ENCODE measurements at regions not wholly inside any gene's neighbourhood (a gene's known extent, or its start where the extent isn't known, plus 50 kb on each side); places are given as distances from the start of the nearest gene placed in this dataset.

DNA sequence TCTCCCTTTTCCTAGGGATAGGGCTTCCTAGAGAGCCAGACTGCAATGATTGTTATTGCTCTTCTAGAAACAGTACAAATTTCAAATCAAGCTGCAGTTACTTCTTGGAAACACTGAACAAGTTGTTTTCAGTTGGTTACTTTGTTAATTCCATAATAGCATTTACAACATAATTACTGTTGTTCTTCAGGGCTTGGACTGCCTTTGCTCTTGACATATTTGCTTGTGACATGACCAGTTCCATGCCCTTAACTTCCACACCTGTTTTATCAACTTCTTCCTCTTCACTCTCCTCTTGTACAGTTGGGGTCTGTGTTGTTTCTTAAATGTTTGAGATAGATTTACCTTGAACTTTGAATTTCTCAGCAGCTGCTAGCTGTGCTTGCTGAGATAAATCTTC lies 104.4 kb downstream of the SEC23IP start:
- TF ChIP-seq, protein P1, sequence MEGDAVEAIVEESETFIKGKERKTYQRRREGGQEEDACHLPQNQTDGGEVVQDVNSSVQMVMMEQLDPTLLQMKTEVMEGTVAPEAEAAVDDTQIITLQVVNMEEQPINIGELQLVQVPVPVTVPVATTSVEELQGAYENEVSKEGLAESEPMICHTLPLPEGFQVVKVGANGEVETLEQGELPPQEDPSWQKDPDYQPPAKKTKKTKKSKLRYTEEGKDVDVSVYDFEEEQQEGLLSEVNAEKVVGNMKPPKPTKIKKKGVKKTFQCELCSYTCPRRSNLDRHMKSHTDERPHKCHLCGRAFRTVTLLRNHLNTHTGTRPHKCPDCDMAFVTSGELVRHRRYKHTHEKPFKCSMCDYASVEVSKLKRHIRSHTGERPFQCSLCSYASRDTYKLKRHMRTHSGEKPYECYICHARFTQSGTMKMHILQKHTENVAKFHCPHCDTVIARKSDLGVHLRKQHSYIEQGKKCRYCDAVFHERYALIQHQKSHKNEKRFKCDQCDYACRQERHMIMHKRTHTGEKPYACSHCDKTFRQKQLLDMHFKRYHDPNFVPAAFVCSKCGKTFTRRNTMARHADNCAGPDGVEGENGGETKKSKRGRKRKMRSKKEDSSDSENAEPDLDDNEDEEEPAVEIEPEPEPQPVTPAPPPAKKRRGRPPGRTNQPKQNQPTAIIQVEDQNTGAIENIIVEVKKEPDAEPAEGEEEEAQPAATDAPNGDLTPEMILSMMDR (IDR thresholded peaks at IDR 0.05) = no peak
- TF ChIP-seq POLR2A (IDR thresholded peaks at IDR 0.05) (no peak), POLR2AphosphoS5 (IDR thresholded peaks at IDR 0.05; ENCODE audit: insufficient read depth in 1 of 2, low read depth in 1 of 2) (no peak)
- intact Hi-C loops (cut with DNase I) = no loop called here
- no peaks in the 10 kb centered on the region for H3K9me3 ChIP-seq
- no peaks in the 10 kb centered on the region for H3K4me1 ChIP-seq
- H3K27me3 ChIP-seq = no peaks in the 10 kb centered on the region
- H3K36me3 ChIP-seq = no peaks in the 10 kb centered on the region
- H3K27ac ChIP-seq = no peak overlapping the region
- H3K4me3 ChIP-seq = no peak overlapping the region
- DNase-seq (ENCODE audit: extremely low spot score in 2 of 2) = no peak

DNA sequence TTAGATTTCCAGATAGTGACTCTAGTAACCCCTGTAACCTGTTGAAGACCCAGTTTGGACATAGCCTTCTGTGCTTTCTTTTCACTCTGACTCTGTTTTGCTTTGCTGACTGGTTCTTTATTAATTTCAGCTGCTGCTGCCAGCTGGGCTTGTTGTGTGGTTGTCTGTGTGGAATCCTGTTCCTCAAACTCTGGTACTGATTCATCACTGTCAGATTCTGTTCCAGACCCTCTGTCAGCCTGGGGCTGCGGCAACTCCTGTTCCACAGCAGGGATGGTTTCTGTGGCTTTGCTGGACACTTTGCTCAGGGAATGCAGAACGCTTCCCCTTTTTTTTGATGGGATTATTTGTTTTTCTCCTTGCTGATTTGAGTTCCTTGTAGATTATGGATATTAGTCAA lies 104.9 kb downstream of the SEC23IP start:
- no peak for DNase-seq (ENCODE audit: extremely low spot score in 2 of 2)
- TF ChIP-seq POLR2A (IDR thresholded peaks at IDR 0.05) (no peak), POLR2AphosphoS5 (IDR thresholded peaks at IDR 0.05; ENCODE audit: insufficient read depth in 1 of 2, low read depth in 1 of 2) (no peak)
- TF ChIP-seq, protein P1 (IDR thresholded peaks at IDR 0.05) = no peak
- Histone ChIP-seq H3K36me3 (no peaks in the 10 kb centered on the region), H3K9me3 (no peaks in the 10 kb centered on the region), H3K4me1 (no peaks in the 10 kb centered on the region), H3K27ac (no peak overlapping the region), H3K27me3 (no peaks in the 10 kb centered on the region), H3K4me3 (no peak overlapping the region)
- intact Hi-C loops (cut with DNase I) = no loop called here

DNA sequence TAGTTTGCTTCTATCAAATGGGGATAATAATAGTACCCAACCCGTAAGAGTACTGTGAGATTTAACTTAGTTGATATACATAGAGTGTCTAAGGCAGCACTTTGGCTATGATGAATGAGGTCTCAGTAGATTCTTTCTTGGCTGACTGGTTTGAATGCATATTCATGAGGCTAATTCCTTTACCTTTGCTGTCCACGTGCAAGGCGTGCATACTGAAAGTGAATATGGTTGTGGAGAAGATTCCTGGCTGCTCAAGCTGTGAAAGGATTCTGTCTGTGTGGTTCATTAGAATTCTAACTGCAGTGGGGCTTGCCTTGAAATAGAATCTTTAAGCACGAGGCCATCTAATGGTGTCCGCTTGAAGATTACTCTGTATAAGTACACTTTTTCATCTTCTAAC lies 110.3 kb downstream of the SEC23IP start:
- no peaks in the 10 kb centered on the region for H3K4me1 ChIP-seq
- TF ChIP-seq POLR2A (IDR thresholded peaks at IDR 0.05) (no peak), POLR2AphosphoS5 (IDR thresholded peaks at IDR 0.05; ENCODE audit: insufficient read depth in 1 of 2, low read depth in 1 of 2) (no peak)
- TF ChIP-seq, protein P1 (IDR thresholded peaks at IDR 0.05) = no peak
- no peak for DNase-seq (ENCODE audit: extremely low spot score in 2 of 2)
- H3K27me3 ChIP-seq = no peaks in the 10 kb centered on the region
- no peaks in the 10 kb centered on the region for H3K9me3 ChIP-seq
- intact Hi-C loops (cut with DNase I) = no loop called here
- H3K4me3 ChIP-seq = no peak overlapping the region
- H3K36me3 ChIP-seq = no peaks in the 10 kb centered on the region
- H3K27ac ChIP-seq = no peak overlapping the region

DNA sequence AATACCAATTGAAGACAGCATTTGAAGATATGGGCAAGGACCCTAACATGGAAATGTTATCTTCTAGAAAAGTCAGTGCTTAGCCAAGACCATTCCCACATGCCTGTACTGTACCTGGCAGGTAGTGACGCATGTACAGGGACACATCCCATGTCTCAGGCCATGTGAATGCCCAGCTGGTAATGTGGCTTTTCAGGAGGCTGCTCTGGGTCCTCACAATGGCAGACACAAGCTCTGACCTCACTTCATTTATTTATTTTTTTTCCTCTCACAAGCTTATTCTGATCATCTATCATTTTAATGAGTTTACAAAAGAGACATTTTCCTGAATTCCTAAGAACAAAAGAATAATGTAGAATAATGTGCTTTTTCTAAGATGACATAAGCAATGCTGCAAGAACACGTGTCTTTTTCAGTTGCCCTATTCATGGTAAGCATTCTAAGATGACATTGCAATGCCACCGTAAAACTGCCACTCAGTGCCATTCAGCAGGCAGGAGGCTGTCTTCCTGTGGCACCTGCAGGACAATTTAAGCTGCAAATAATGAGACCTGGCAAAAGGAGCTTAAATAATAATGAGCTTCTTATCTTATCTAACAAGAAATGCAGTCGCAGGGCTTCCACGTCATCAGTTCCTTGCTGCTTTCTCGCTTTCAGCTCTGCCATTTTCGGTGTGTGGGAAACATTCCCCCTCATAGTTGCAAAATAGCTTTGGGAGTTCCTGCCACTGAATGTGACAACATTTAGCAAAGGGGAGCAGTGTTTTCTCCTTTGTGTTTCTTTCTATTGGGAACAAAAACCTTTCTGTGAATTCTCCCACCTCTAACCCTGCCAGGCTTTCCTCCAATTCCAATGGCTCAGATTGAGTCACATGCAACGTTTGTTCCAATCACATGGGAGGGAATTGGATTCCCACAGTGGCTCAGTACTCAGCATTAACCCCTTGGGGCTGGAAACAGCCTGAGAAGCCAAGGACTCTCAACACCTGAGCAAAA lies 113.0 kb downstream of the SEC23IP start:
- Histone ChIP-seq H3K36me3 (no peaks in the 10 kb centered on the region), H3K9me3 (no peaks in the 10 kb centered on the region), H3K27ac (no peak overlapping the region), H3K27me3 (no peaks in the 10 kb centered on the region), H3K4me1 (no peaks in the 10 kb centered on the region), H3K4me3 (no peak overlapping the region)
- peak in 1 of 2 donors; percentile 47 for DNase-seq (ENCODE audit: extremely low spot score in 2 of 2)
- intact Hi-C loops (cut with DNase I) = no loop called here
- TF ChIP-seq POLR2A (IDR thresholded peaks at IDR 0.05) = no peak
- TF ChIP-seq POLR2AphosphoS5 (IDR thresholded peaks at IDR 0.05; ENCODE audit: insufficient read depth in 1 of 2, low read depth in 1 of 2) = no peak
- TF ChIP-seq, protein P1 (IDR thresholded peaks at IDR 0.05) = no peak

DNA sequence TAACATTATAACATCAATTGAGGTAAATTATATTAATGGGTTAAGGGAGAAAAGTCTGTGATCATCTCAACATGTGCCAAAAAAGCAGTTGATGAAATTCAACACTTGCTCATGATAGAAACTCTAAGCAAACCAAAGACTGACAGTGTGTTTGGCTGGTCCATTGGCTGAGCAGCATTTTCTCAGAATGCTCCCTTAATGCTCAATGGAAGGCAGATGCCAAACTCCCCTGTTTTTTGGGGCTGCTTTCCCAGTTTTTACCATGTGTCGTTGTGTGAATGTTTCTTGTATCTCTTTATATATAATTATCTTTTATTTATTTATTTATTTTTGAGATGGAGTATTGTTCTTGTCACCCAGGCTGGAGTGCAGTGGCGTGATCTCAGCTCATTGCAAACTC lies 114.7 kb downstream of the SEC23IP start:
- H3K27ac ChIP-seq = no peak overlapping the region
- TF ChIP-seq POLR2A (IDR thresholded peaks at IDR 0.05) = no peak
- TF ChIP-seq POLR2AphosphoS5 (IDR thresholded peaks at IDR 0.05; ENCODE audit: insufficient read depth in 1 of 2, low read depth in 1 of 2) = no peak
- TF ChIP-seq, protein P1 (IDR thresholded peaks at IDR 0.05) = no peak
- no peaks in the 10 kb centered on the region for H3K9me3 ChIP-seq
- H3K4me1 ChIP-seq = no peaks in the 10 kb centered on the region
- intact Hi-C loops (cut with DNase I) = no loop called here
- H3K4me3 ChIP-seq = no peak overlapping the region
- no peaks in the 10 kb centered on the region for H3K27me3 ChIP-seq
- DNase-seq (ENCODE audit: extremely low spot score in 2 of 2) = no peak
- H3K36me3 ChIP-seq = no peaks in the 10 kb centered on the region
